Tibial nerve (tissue), 3 donors: ENCODE measurements at regions not wholly inside any gene's neighbourhood (a gene's known extent, or its start where the extent isn't known, plus 50 kb on each side); places are given as distances from the start of the nearest gene placed in this dataset.

Source experiments
- CTCF ChIP-seq, 5 experiments: fragments of 200-600 bp in 3 of 5; fragments of 450-650 bp in 2 of 5; sonication (generic) in 3 of 5; IDR thresholded peaks; one replicate each; pipeline ENCODE4 v1.5.1; 2016 to 2019; ENCODE audit warnings: antibody characterized with exemption in 5 of 5, mild to moderate bottlenecking in 3 of 5, moderate library complexity in 2 of 5
- POLR2A ChIP-seq, 2 donors: fragments of 450-650 bp; IDR thresholded peaks; one replicate each; pipeline ENCODE4 v1.6.1; 2017; ENCODE audit warnings: antibody characterized with exemption in 2 of 2, mild to moderate bottlenecking in 2 of 2, moderate library complexity in 2 of 2

GRCh38 chr1:199767700-199768099 lies 259.8 kb upstream of the NR5A2 start:
- TF ChIP-seq CTCF (IDR thresholded peaks at IDR 0.05) (no peak), POLR2A (IDR thresholded peaks at IDR 0.05) (no peak)
